Mesendoderm (in vitro differentiated cells): ENCODE measurements at regions not wholly inside any gene's neighbourhood (a gene's known extent, or its start where the extent isn't known, plus 50 kb on each side); places are given as distances from the start of the nearest gene placed in this dataset.

Experiments
- DNase-seq: peaks from one replicate; pipeline ENCODE4 v3.0.0; 2013
- H2AK5ac ChIP-seq: 2 replicates; pipeline ENCODE4 v1.6.1; 2013; ENCODE audit warnings: low read length, inconsistent platforms
- H2BK120ac ChIP-seq: 2 replicates; pipeline ENCODE4 v1.6.1; 2013; ENCODE audit warnings: low read depth, mild to moderate bottlenecking, low read length, moderate library complexity, mixed read lengths
- H2BK15ac ChIP-seq: replicated peaks from 2 replicates; pipeline ENCODE4 v1.6.1; 2013; ENCODE audit warnings: low read depth, mild to moderate bottlenecking, moderate library complexity
- H2BK5ac ChIP-seq: 2 replicates; pipeline ENCODE4 v1.6.1; 2013; ENCODE audit warnings: low read length, inconsistent platforms
- H3K18ac ChIP-seq: 2 replicates; pipeline ENCODE4 v1.6.1; 2013; ENCODE audit warnings: mild to moderate bottlenecking, low read length, mixed read lengths
- H3K23ac ChIP-seq: one replicate; pipeline ENCODE4 v1.6.1; 2013; ENCODE audit warnings: low read length
- H3K27ac ChIP-seq: 2 replicates; pipeline ENCODE4 v1.5.1; 2013; ENCODE audit warnings: low read depth, mild to moderate bottlenecking, inconsistent platforms, low read length, moderate library complexity
- H3K27me3 ChIP-seq: 2 replicates; pipeline ENCODE4 v1.6.1; 2013; ENCODE audit warnings: low read length, control low read depth, mild to moderate bottlenecking, inconsistent platforms; ENCODE audit not compliant: insufficient read depth, poor library complexity
- H3K36me3 ChIP-seq: 2 replicates; pipeline ENCODE4 v1.6.1; 2013; ENCODE audit warnings: low read length, inconsistent platforms; ENCODE audit not compliant: control insufficient read depth, insufficient read depth
- H3K4ac ChIP-seq: one replicate; pipeline ENCODE4 v1.6.1; 2013; ENCODE audit warnings: low read depth, mild to moderate bottlenecking, low read length, moderate library complexity
- H3K4me1 ChIP-seq: 2 replicates; pipeline ENCODE4 v1.6.1; 2013; ENCODE audit warnings: low read depth, low read length, inconsistent platforms; ENCODE audit not compliant: control insufficient read depth
- H3K4me2 ChIP-seq: 2 replicates; pipeline ENCODE4 v1.6.1; 2013; ENCODE audit warnings: low read length
- H3K4me3 ChIP-seq: 2 replicates; pipeline ENCODE4 v1.5.1; 2013; ENCODE audit warnings: mild to moderate bottlenecking, low read length
- H3K56ac ChIP-seq: one replicate; pipeline ENCODE4 v1.6.1; 2013; ENCODE audit warnings: low read length
- H3K79me1 ChIP-seq: 2 replicates; pipeline ENCODE4 v1.6.1; 2013; ENCODE audit warnings: low read length, inconsistent platforms
- H3K79me2 ChIP-seq: 2 replicates; pipeline ENCODE4 v1.6.1; 2013; ENCODE audit warnings: mild to moderate bottlenecking, low read length; ENCODE audit not compliant: control insufficient read depth, insufficient read depth
- H3K9ac ChIP-seq: 2 replicates; pipeline ENCODE4 v1.6.1; 2013; ENCODE audit warnings: low read length, inconsistent platforms
- H4K5ac ChIP-seq: one replicate; pipeline ENCODE4 v1.6.1; 2013; ENCODE audit warnings: low read length
- H4K8ac ChIP-seq: one replicate; pipeline ENCODE4 v1.6.1; 2013; ENCODE audit warnings: low read depth, mild to moderate bottlenecking, control low read depth, low read length, moderate library complexity
- WGBS: extraction: QIAGEN DNeasy Blood & Tissue Kit; methylation state at CpG from one replicate; pipeline ENCODE4 v1.1.7; 2013; ENCODE audit warnings: low lambda C conversion rate, missing lambda C conversion rate; ENCODE audit not compliant: insufficient coverage; ENCODE audit errors: extremely low coverage; 5-methylcytosine and 5-hydroxymethylcytosine counted together

GRCh38 chr3:25344670-25345069 is 83.4 kb upstream of the RARB start:
- H3K4me3 ChIP-seq: no peak overlapping the region
- H3K9ac ChIP-seq: no peak overlapping the region
- H2BK15ac ChIP-seq: no peak overlapping the region
- H2BK5ac ChIP-seq: no peak overlapping the region
- H3K36me3 ChIP-seq: no peaks in the 10 kb centered on the region
- H2AK5ac ChIP-seq: no peak overlapping the region
- no peak overlapping the region for H3K23ac ChIP-seq
- no peak overlapping the region for H3K4ac ChIP-seq
- no CpG with 5 or more reads among the region's 1 CpG for WGBS
- no peaks in the 10 kb centered on the region for H3K27me3 ChIP-seq
- H4K5ac ChIP-seq: no peak overlapping the region
- DNase-seq: no peak
- H3K27ac ChIP-seq: no peak overlapping the region
- no peak overlapping the region for H4K8ac ChIP-seq
- H3K79me1 ChIP-seq: no peaks in the 10 kb centered on the region
- no peak overlapping the region for H3K18ac ChIP-seq
- no peaks in the 10 kb centered on the region for H3K4me1 ChIP-seq
- H3K56ac ChIP-seq: no peak overlapping the region
- no peak overlapping the region for H3K4me2 ChIP-seq
- H3K79me2 ChIP-seq: no peaks in the 10 kb centered on the region
- H2BK120ac ChIP-seq: no peak overlapping the region

DNA sequence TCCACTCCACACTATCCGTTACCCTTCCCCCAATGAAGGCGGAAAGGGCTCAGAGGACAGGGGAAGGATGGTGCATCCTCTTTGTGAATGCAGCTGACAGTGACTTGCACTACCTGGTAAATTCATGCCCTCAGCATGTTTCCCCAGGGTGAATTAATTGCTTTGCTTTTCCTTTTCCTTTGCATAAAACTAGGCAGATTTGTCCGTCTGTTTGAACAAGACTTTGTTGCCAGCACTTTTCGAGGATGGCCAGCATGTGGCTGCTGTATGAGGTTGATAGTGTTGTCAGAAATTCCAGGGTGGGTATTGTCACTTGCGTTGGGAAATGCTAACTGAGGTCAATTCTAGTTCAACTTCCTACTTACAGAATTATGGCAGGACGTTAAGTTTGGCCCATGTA is 79.0 kb upstream of the RARB start:
- Histone ChIP-seq H2BK120ac (no peak overlapping the region), H2BK15ac (no peak overlapping the region), H3K79me2 (no peaks in the 10 kb centered on the region), H3K56ac (no peak overlapping the region), H3K79me1 (no peaks in the 10 kb centered on the region), H3K18ac (no peak overlapping the region), H3K9ac (no peak overlapping the region), H4K8ac (no peak overlapping the region), H4K5ac (no peak overlapping the region), H2AK5ac (no peak overlapping the region), H3K4me1 (no peaks in the 10 kb centered on the region), H3K23ac (no peak overlapping the region), H3K4me3 (no peak overlapping the region), H3K27ac (no peak overlapping the region), H3K4ac (no peak overlapping the region), H3K27me3 (no peaks in the 10 kb centered on the region), H2BK5ac (no peak overlapping the region), H3K36me3 (no peaks in the 10 kb centered on the region), H3K4me2 (no peak overlapping the region)
- DNase-seq: no peak
- WGBS: no CpG with 5 or more reads among the region's 6 CpGs

GRCh38 chr3:25349828-25350724 is 78.0 kb upstream of the RARB start:
- H3K4me1 ChIP-seq: no peaks in the 10 kb centered on the region
- no peak overlapping the region for H3K4me2 ChIP-seq
- H2BK5ac ChIP-seq: no peak overlapping the region
- WGBS: no CpG with 5 or more reads among the region's 6 CpGs
- no peak overlapping the region for H3K4ac ChIP-seq
- H3K23ac ChIP-seq: no peak overlapping the region
- H4K8ac ChIP-seq: no peak overlapping the region
- no peak overlapping the region for H2AK5ac ChIP-seq
- DNase-seq: peak; percentile 55
- no peaks in the 10 kb centered on the region for H3K79me2 ChIP-seq
- no peaks in the 10 kb centered on the region for H3K36me3 ChIP-seq
- no peak overlapping the region for H2BK15ac ChIP-seq
- H3K27ac ChIP-seq: no peak overlapping the region
- H3K9ac ChIP-seq: no peak overlapping the region
- no peak overlapping the region for H3K56ac ChIP-seq
- no peaks in the 10 kb centered on the region for H3K27me3 ChIP-seq
- H3K4me3 ChIP-seq: no peak overlapping the region
- H4K5ac ChIP-seq: no peak overlapping the region
- no peak overlapping the region for H3K18ac ChIP-seq
- H3K79me1 ChIP-seq: no peaks in the 10 kb centered on the region
- H2BK120ac ChIP-seq: no peak overlapping the region

GRCh38 chr3:25350725-25351114 is 77.3 kb upstream of the RARB start:
- Histone ChIP-seq H2BK5ac (no peak overlapping the region), H3K4me3 (no peak overlapping the region), H3K4me1 (no peaks in the 10 kb centered on the region), H3K79me1 (no peaks in the 10 kb centered on the region), H3K4ac (no peak overlapping the region), H3K9ac (no peak overlapping the region), H3K18ac (no peak overlapping the region), H3K79me2 (no peaks in the 10 kb centered on the region), H3K27ac (no peak overlapping the region), H3K4me2 (no peak overlapping the region), H4K5ac (no peak overlapping the region), H2BK15ac (no peak overlapping the region), H3K36me3 (no peaks in the 10 kb centered on the region), H2AK5ac (no peak overlapping the region), H3K23ac (no peak overlapping the region), H2BK120ac (no peak overlapping the region), H4K8ac (no peak overlapping the region), H3K27me3 (no peaks in the 10 kb centered on the region), H3K56ac (no peak overlapping the region)
- no peak for DNase-seq
- WGBS: no CpG with 5 or more reads among the region's 5 CpGs

- no peaks in the 10 kb centered on the region for H3K27me3 ChIP-seq
- H3K4me3 ChIP-seq: no peak overlapping the region
- no peak overlapping the region for H4K8ac ChIP-seq
- H3K23ac ChIP-seq: no peak overlapping the region
- no peak for DNase-seq
- H3K56ac ChIP-seq: no peak overlapping the region
- H3K79me2 ChIP-seq: no peaks in the 10 kb centered on the region
- H3K9ac ChIP-seq: no peak overlapping the region
- H3K36me3 ChIP-seq: no peaks in the 10 kb centered on the region
- no peak overlapping the region for H3K4me2 ChIP-seq
- no peak overlapping the region for H2BK120ac ChIP-seq
- H3K79me1 ChIP-seq: no peaks in the 10 kb centered on the region
- no peak overlapping the region for H3K27ac ChIP-seq
- H3K4ac ChIP-seq: no peak overlapping the region
- no peak overlapping the region for H2BK15ac ChIP-seq
- no peak overlapping the region for H4K5ac ChIP-seq
- H2AK5ac ChIP-seq: no peak overlapping the region
- no peak overlapping the region for H3K18ac ChIP-seq
- no peak overlapping the region for H2BK5ac ChIP-seq
- H3K4me1 ChIP-seq: no peaks in the 10 kb centered on the region
- no CpG with 5 or more reads among the region's 3 CpGs for WGBS
Observed at GRCh38 chr3:25354071-25354470, 74.0 kb upstream of the RARB start.
